NCI-H1436 treated with DMSO at 0.1 percent for 48 hours (cell line): ENCODE measurements at regions not wholly inside any gene's neighbourhood (a gene's known extent, or its start where the extent isn't known, plus 50 kb on each side); places are given as distances from the start of the nearest gene placed in this dataset.

Experiments
- DNase-seq: peaks from one replicate; lab custom pipeline; 2025; lab: John Stamatoyannopoulos, UW

- DNase-seq = no peak
Measured at GRCh38 chr1:82950606-82951200, 1048.2 kb downstream of the TTLL7 start.

GRCh38 chr1:82948386-82948785, 1050.5 kb downstream of the TTLL7 start:
- no peak for DNase-seq

- DNase-seq = no peak
Measured at GRCh38 chr1:82947278-82947677, 1051.7 kb downstream of the TTLL7 start.

- no peak for DNase-seq
Measured at GRCh38 chr1:82946096-82946605, 1052.8 kb downstream of the TTLL7 start.

- DNase-seq = no peak
Measured at GRCh38 chr1:82944822-82945221, 1054.1 kb downstream of the TTLL7 start.

GRCh38 chr1:82934074-82934473, 1064.9 kb downstream of the TTLL7 start:
- no peak for DNase-seq

GRCh38 chr1:82932727-82933126, 1066.2 kb downstream of the TTLL7 start:
- DNase-seq = no peak

- DNase-seq = no peak
Measured at GRCh38 chr1:82932207-82932606, 1066.7 kb downstream of the TTLL7 start.

- DNase-seq = no peak
Measured at GRCh38 chr1:82931006-82931405, 1067.9 kb downstream of the TTLL7 start.

GRCh38 chr1:82927753-82928152, 1071.2 kb downstream of the TTLL7 start:
- DNase-seq = no peak

- no peak for DNase-seq
Measured at GRCh38 chr1:82924666-82925065, 1074.3 kb downstream of the TTLL7 start.

GRCh38 chr1:82923931-82924330, 1075.0 kb downstream of the TTLL7 start:
- DNase-seq = no peak

- DNase-seq = no peak
Measured at GRCh38 chr1:82921759-82922158, 1077.2 kb downstream of the TTLL7 start.

GRCh38 chr1:82920418-82921248, 1078.3 kb downstream of the TTLL7 start:
- DNase-seq = no peak

GRCh38 chr1:82919837-82920236, 1079.1 kb downstream of the TTLL7 start:
- DNase-seq = no peak

GRCh38 chr1:82907313-82907712, 1091.6 kb downstream of the TTLL7 start:
- no peak for DNase-seq

GRCh38 chr1:82903626-82904025, 1095.3 kb downstream of the TTLL7 start:
- no peak for DNase-seq

GRCh38 chr1:82901561-82901960, 1097.4 kb downstream of the TTLL7 start:
- no peak for DNase-seq

- DNase-seq = no peak
Measured at GRCh38 chr1:82901118-82901517, 1097.8 kb downstream of the TTLL7 start.

GRCh38 chr1:82899017-82899416, 1098.3 kb downstream of the ADGRL2 start:
- DNase-seq = no peak

- no peak for DNase-seq
Measured at GRCh38 chr1:82897549-82897948, 1096.8 kb downstream of the ADGRL2 start.

GRCh38 chr1:82896036-82896435, 1095.3 kb downstream of the ADGRL2 start:
- no peak for DNase-seq

- no peak for DNase-seq
Measured at GRCh38 chr1:82894635-82895034, 1093.9 kb downstream of the ADGRL2 start.
